ENCODE measurements at regions not wholly inside any gene's neighbourhood (a gene's known extent, or its start where the extent isn't known, plus 50 kb on each side); places are given as distances from the start of the nearest gene placed in this dataset.

- TF ChIP-seq, protein P1, sequence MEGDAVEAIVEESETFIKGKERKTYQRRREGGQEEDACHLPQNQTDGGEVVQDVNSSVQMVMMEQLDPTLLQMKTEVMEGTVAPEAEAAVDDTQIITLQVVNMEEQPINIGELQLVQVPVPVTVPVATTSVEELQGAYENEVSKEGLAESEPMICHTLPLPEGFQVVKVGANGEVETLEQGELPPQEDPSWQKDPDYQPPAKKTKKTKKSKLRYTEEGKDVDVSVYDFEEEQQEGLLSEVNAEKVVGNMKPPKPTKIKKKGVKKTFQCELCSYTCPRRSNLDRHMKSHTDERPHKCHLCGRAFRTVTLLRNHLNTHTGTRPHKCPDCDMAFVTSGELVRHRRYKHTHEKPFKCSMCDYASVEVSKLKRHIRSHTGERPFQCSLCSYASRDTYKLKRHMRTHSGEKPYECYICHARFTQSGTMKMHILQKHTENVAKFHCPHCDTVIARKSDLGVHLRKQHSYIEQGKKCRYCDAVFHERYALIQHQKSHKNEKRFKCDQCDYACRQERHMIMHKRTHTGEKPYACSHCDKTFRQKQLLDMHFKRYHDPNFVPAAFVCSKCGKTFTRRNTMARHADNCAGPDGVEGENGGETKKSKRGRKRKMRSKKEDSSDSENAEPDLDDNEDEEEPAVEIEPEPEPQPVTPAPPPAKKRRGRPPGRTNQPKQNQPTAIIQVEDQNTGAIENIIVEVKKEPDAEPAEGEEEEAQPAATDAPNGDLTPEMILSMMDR (IDR thresholded peaks at IDR 0.05; ENCODE audit: insufficient read depth, low read depth, low read length) = no peak
- no peak for DNase-seq (ENCODE audit: low read depth)
- H3K4me3 ChIP-seq (ENCODE audit: low read depth, low read length) = no peak overlapping the region
Observed at GRCh38 chr3:152667267-152667666, 167.7 kb upstream of the P2RY1 start.

DNA sequence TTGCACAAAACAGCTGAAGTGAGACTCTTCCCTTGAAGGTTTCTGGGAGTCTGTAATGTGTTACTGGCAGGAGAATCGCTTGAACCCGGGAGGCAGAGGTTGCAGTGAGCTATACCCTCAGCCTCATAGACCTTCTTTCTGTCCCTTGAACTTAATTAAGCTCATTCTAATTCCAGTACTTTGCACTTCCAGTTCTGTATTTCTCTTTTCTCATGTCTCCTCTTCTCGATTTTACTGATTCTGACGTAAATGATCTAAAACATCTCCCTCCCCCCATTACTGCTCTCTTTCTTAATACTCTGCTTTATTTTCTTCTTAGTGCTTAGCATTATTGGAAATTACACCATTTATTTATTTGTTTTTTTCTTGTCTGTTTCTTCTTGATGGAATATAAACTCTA is 165.4 kb upstream of the P2RY1 start:
- DNase-seq (ENCODE audit: low read depth) = no peak
- H3K4me3 ChIP-seq (ENCODE audit: low read depth, low read length) = no peak overlapping the region
- TF ChIP-seq, protein P1 (IDR thresholded peaks at IDR 0.05; ENCODE audit: insufficient read depth, low read depth, low read length) = no peak

DNA sequence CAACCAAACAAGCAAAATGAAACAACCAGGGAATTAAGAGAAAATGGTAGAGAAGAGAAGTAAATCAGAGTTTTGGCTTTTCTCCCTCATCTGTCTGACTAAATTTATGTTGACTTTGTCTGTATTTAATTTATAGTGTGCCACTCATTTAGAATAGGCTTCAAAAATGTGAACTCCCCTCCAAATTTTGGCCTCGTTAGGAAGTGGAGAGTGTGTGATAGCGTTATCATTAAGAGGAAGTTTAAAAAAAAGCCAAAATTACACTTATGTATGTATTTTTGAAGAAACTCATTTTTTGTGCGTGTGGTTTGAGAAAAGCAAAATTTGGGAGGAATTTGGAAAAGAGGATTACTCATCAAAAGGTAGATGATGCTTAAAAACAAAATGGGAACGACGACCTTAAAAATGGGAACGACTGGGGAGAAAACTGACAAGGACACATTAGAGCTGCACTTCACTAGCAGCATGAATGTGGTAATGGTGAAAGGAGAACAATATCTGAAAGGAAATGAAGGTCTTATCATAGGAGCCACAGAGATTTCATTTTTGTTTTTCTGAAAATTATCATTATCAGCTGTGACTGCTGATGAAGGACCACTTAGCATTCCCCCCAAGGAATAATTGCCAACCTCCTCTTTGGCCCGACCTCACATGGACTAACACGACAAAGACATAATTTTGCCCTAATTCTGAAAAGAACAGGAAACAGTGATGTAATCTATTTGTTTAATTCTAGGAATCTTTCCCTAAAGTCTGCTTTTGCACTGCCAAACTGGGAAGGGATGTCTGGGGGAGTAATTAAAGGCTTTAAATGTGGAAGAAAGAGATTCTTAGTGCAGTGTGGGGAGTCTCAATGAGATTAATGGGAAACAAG is 163.2 kb upstream of the P2RY1 start:
- no peak overlapping the region for H3K4me3 ChIP-seq (ENCODE audit: low read depth, low read length)
- TF ChIP-seq, protein P1 (IDR thresholded peaks at IDR 0.05; ENCODE audit: insufficient read depth, low read depth, low read length) = no peak
- DNase-seq (ENCODE audit: low read depth) = no peak

DNA sequence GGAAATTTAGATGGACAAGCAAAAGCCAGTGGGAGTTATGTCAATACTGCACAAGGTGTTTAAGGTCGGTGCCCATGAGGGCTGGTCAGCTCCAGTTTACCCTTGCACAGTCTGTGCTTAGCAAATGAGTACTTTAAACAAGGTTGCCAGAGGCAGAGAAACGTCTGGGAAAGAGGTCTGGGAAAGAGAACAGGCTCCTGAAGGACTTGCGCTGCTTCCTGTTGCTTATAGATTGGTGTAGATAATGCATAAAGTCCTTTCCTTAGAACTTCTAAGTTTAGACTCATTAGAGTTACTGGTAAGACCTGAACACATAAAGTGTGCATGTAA is 162.6 kb upstream of the P2RY1 start:
- H3K4me3 ChIP-seq (ENCODE audit: low read depth, low read length) = no peak overlapping the region
- no peak for DNase-seq (ENCODE audit: low read depth)
- TF ChIP-seq, protein P1 (IDR thresholded peaks at IDR 0.05; ENCODE audit: insufficient read depth, low read depth, low read length) = no peak

- TF ChIP-seq, protein P1 (IDR thresholded peaks at IDR 0.05; ENCODE audit: insufficient read depth, low read depth, low read length) = no peak
- no peak overlapping the region for H3K4me3 ChIP-seq (ENCODE audit: low read depth, low read length)
- no peak for DNase-seq (ENCODE audit: low read depth)
Observed at GRCh38 chr3:152676810-152677379, 158.0 kb upstream of the P2RY1 start.

DNA sequence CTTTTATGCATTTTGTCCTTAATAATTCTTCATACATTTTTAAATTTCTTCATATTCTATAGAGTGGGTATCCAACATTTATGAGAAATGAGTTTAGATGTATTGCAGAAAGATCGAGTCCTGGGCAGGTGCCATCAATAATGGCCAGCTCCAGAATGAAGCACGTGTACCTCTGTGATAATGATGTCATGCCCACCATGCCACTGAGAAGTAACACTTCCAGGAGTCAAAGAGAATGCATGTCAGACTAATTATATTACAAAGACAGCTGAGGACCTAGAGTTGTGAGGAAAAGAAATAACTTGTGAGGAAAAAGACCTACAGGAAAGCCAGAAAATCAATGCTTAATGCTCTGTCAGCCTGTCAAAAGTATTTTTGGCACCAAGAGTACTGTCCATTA is 157.4 kb upstream of the P2RY1 start:
- H3K4me3 ChIP-seq (ENCODE audit: low read depth, low read length) = no peak overlapping the region
- no peak for DNase-seq (ENCODE audit: low read depth)
- TF ChIP-seq, protein P1 (IDR thresholded peaks at IDR 0.05; ENCODE audit: insufficient read depth, low read depth, low read length) = no peak

Measured in fibroblast of villous mesenchyme (primary cell).